SK-N-SH treated with all-trans-retinoic acid at 6 μM for 48 hours (cell line): ENCODE measurements at regions not wholly inside any gene's neighbourhood (a gene's known extent, or its start where the extent isn't known, plus 50 kb on each side); places are given as distances from the start of the nearest gene placed in this dataset.

Source experiments
- ATAC-seq: fragments of 200-7000 bp; cut with Tn5 transposase; 3 replicates; pipeline ENCODE4 v1.9.1; 2020; ENCODE audit warnings: mild to moderate bottlenecking, moderate library complexity
- ARNTL ChIP-seq: fragments of 450-650 bp; formaldehyde crosslinking; IDR thresholded peaks from 2 replicates; pipeline ENCODE4 v1.5.0; 2020; ENCODE audit warnings: low read depth, mild to moderate bottlenecking, moderate library complexity, borderline replicate concordance
- BACH2 ChIP-seq: fragments of 250-450 bp; sonication (Bioruptor Pico); IDR thresholded peaks from 2 replicates; pipeline ENCODE4 v1.9.0; 2021; ENCODE audit warnings: mild to moderate bottlenecking, borderline replicate concordance
- CSDC2 ChIP-seq: fragments of 250-450 bp; sonication (Bioruptor Pico); IDR thresholded peaks from 2 replicates; pipeline ENCODE4 v1.5.0; 2020; ENCODE audit warnings: mild to moderate bottlenecking, moderate library complexity
- ESRRG ChIP-seq: fragments of 250-450 bp; sonication (Bioruptor Pico); IDR thresholded peaks from 2 replicates; pipeline ENCODE4 v1.6.1; 2021; ENCODE audit warnings: mild to moderate bottlenecking
- OSR1 ChIP-seq: fragments of 250-450 bp; sonication (Bioruptor Pico); IDR thresholded peaks from 2 replicates; pipeline ENCODE4 v1.8.0; 2022; ENCODE audit warnings: moderate library complexity, mild to moderate bottlenecking, inconsistent platforms
- POU6F1 ChIP-seq: fragments of 250-450 bp; sonication (Bioruptor Pico); IDR thresholded peaks from 2 replicates; pipeline ENCODE4 v1.8.0; 2021; ENCODE audit warnings: low read depth, mild to moderate bottlenecking, moderate library complexity, borderline replicate concordance
- PPARA ChIP-seq: fragments of 250-450 bp; sonication (Bioruptor Pico); IDR thresholded peaks from 2 replicates; pipeline ENCODE4 v1.5.0; 2020; ENCODE audit warnings: mild to moderate bottlenecking, borderline replicate concordance
- SNAI2 ChIP-seq: fragments of 250-450 bp; sonication (Bioruptor Pico); IDR thresholded peaks from 2 replicates; pipeline ENCODE4 v1.5.0; 2020; ENCODE audit warnings: mild to moderate bottlenecking, moderate library complexity
- TCF4 ChIP-seq: fragments of 250-450 bp; sonication (Bioruptor Pico); IDR thresholded peaks from 2 replicates; pipeline ENCODE4 v1.8.0; 2021; ENCODE audit warnings: mild to moderate bottlenecking, moderate library complexity, borderline replicate concordance
- TOX ChIP-seq: fragments of 250-450 bp; sonication (Bioruptor Pico); IDR thresholded peaks from 2 replicates; pipeline ENCODE4 v1.8.0; 2021; ENCODE audit warnings: mild to moderate bottlenecking, moderate library complexity, borderline replicate concordance
- TSHZ2 ChIP-seq: fragments of 250-450 bp; sonication (Bioruptor Pico); IDR thresholded peaks from 2 replicates; pipeline ENCODE4 v1.5.0; 2020; ENCODE audit warnings: mild to moderate bottlenecking, moderate library complexity
- ZC3H10 ChIP-seq: fragments of 250-450 bp; sonication (Bioruptor Pico); IDR thresholded peaks from 2 replicates; pipeline ENCODE4 v1.5.1; 2021; ENCODE audit warnings: mild to moderate bottlenecking, moderate library complexity
- ZFP3 ChIP-seq: fragments of 250-450 bp; sonication (Bioruptor Pico); IDR thresholded peaks from 2 replicates; pipeline ENCODE4 v1.5.0; 2020; ENCODE audit warnings: mild to moderate bottlenecking, moderate library complexity
- ZFP30 ChIP-seq: fragments of 450-650 bp; formaldehyde crosslinking; IDR thresholded peaks from 2 replicates; pipeline ENCODE4 v1.5.0; 2022; ENCODE audit warnings: mild to moderate bottlenecking, moderate library complexity
- ZNF565 ChIP-seq: fragments of 450-650 bp; formaldehyde crosslinking; conservative IDR thresholded peaks from 2 replicates; pipeline ENCODE4 v1.5.0; 2020; ENCODE audit warnings: low read depth, mild to moderate bottlenecking, moderate library complexity
- ZNF70 ChIP-seq: fragments of 450-650 bp; formaldehyde crosslinking; IDR thresholded peaks from 2 replicates; pipeline ENCODE4 v1.5.0; 2020; ENCODE audit warnings: mild to moderate bottlenecking, moderate library complexity
- ZNF8 ChIP-seq: fragments of 450-650 bp; formaldehyde crosslinking; IDR thresholded peaks from 2 replicates; pipeline ENCODE4 v1.5.0; 2020; ENCODE audit warnings: mild to moderate bottlenecking, moderate library complexity
- TF ChIP-seq, protein P1 (sequence below): fragments of 250-450 bp; sonication (Bioruptor Pico); IDR thresholded peaks from 2 replicates; pipeline ENCODE4 v1.5.1; 2020; ENCODE audit warnings: low read depth, mild to moderate bottlenecking, moderate library complexity

- TF ChIP-seq POU6F1 (CRISPR knock-in tag) (no peak), TSHZ2 (CRISPR knock-in tag) (no peak), ZNF70 (no peak)
Measured at GRCh38 chr2:19745318-19746136, 156.3 kb downstream of the TTC32 start (continued).

DNA sequence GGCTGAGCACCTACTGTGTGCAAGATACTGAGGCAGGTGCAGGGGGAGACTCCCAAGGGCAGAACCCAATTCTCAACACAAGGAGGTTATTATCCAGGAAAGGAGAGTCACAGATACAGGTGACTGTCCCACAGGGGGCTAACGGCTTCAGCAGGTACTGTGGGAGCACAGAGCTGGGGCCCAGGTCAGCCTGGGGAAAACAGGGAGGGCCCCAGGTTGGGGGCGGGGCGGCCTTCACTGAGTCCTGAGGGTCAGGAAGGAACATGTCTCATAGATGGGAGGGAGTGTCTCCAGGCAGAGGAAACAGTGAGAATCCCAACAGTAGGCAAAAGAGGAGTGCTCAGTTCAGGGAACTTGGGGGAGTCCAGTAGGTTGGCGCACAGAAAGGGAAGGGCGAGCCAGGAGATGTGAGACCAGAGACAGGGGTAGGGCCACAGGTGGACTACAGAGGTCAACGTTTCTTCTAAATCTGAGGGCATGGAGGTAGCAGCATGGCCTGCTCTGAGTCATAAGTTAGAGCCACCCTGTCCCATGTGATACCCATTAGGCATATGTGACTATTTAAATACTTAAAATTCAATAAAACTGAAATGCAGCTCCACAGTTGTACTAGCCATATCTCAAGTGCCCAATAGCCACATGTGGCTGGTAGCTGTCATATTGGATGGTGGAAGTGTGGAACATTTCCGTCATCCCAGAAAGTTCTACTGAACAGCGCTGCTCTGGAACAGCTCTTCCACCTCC lies 157.2 kb downstream of the TTC32 start:
- ATAC-seq, result no peak

GRCh38 chr2:19743641-19744040 lies 158.1 kb downstream of the TTC32 start:
- no peak for ATAC-seq
- TF ChIP-seq ZFP30 (no peak), POU6F1 (CRISPR knock-in tag) (no peak), BACH2 (CRISPR knock-in tag) (no peak), SNAI2 (CRISPR knock-in tag) (no peak), TSHZ2 (CRISPR knock-in tag) (no peak), ARNTL (no peak), TOX (CRISPR knock-in tag) (no peak), ZNF70 (no peak), PPARA (no peak), CSDC2 (no peak), ZNF565 (CRISPR knock-in tag) (no peak), OSR1 (no peak), ZFP3 (CRISPR knock-in tag) (no peak)

More for the DNA sequence above, 157.2 kb downstream of the TTC32 start:
- TF ChIP-seq ZNF8 (CRISPR knock-in tag) (no peak), ARNTL (no peak), ZFP30 (no peak), CSDC2 (no peak), ESRRG (CRISPR knock-in tag) (no peak), TOX (CRISPR knock-in tag) (no peak), ZNF565 (CRISPR knock-in tag) (no peak), TCF4 (no peak), ZC3H10 (CRISPR knock-in tag) (no peak), ZNF70 (no peak), ZFP3 (CRISPR knock-in tag) (no peak), TSHZ2 (CRISPR knock-in tag) (no peak), BACH2 (CRISPR knock-in tag) (no peak)
- TF ChIP-seq, protein P1, sequence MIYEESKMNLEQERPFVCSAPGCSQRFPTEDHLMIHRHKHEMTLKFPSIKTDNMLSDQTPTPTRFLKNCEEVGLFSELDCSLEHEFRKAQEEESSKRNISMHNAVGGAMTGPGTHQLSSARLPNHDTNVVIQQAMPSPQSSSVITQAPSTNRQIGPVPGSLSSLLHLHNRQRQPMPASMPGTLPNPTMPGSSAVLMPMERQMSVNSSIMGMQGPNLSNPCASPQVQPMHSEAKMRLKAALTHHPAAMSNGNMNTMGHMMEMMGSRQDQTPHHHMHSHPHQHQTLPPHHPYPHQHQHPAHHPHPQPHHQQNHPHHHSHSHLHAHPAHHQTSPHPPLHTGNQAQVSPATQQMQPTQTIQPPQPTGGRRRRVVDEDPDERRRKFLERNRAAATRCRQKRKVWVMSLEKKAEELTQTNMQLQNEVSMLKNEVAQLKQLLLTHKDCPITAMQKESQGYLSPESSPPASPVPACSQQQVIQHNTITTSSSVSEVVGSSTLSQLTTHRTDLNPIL (CRISPR knock-in tag), result no peak
